Mesodermal cell (in vitro differentiated cells): ENCODE measurements at regions not wholly inside any gene's neighbourhood (a gene's known extent, or its start where the extent isn't known, plus 50 kb on each side); places are given as distances from the start of the nearest gene placed in this dataset.

Source experiments
- H3K27ac ChIP-seq: 2 replicates; pipeline ENCODE4 v1.7.0; 2013; ENCODE audit warnings: mild to moderate bottlenecking, low read depth, low read length, moderate library complexity; ENCODE audit not compliant: severe bottlenecking
- H3K36me3 ChIP-seq: 2 replicates; pipeline ENCODE4 v1.7.1; 2013; ENCODE audit warnings: mild to moderate bottlenecking, low read length, moderate library complexity; ENCODE audit not compliant: control insufficient read depth, insufficient read depth
- H3K4me1 ChIP-seq: one replicate; pipeline ENCODE4 v1.7.1; 2013; ENCODE audit warnings: mild to moderate bottlenecking, low read length; ENCODE audit not compliant: insufficient read depth, control insufficient read depth, poor library complexity, severe bottlenecking
- H3K4me3 ChIP-seq: 2 replicates; pipeline ENCODE4 v1.7.0; 2013; ENCODE audit warnings: low read length, control low read depth, mild to moderate bottlenecking; ENCODE audit not compliant: insufficient read depth, poor library complexity, severe bottlenecking; ENCODE audit errors: extremely low read depth
- H3K9me3 ChIP-seq: 2 replicates; pipeline ENCODE4 v1.7.1; 2013; ENCODE audit warnings: mild to moderate bottlenecking, low read length, moderate library complexity; ENCODE audit not compliant: control insufficient read depth
- WGBS, 2 experiments: methylation state at CpG; one replicate each; pipeline ENCODE4 v1.1.5; 2013; ENCODE audit warnings: missing lambda C conversion rate in 2 of 2; ENCODE audit not compliant: insufficient coverage in 2 of 2; 5-methylcytosine and 5-hydroxymethylcytosine counted together

- Histone ChIP-seq H3K36me3 (no peaks in the 10 kb centered on the region), H3K4me3 (no peak overlapping the region), H3K27ac (no peak overlapping the region), H3K4me1 (no peaks in the 10 kb centered on the region), H3K9me3 (peaks cover 8% of the 10 kb centered on the region)
- WGBS, 2 experiments = 100% methylated on average over 3 of the region's 3 CpGs; no CpG with 5 or more reads in 1 of the 2 experiments
Measured at GRCh38 chr16:64182985-64183384, 938.9 kb downstream of the CDH11 start.

DNA sequence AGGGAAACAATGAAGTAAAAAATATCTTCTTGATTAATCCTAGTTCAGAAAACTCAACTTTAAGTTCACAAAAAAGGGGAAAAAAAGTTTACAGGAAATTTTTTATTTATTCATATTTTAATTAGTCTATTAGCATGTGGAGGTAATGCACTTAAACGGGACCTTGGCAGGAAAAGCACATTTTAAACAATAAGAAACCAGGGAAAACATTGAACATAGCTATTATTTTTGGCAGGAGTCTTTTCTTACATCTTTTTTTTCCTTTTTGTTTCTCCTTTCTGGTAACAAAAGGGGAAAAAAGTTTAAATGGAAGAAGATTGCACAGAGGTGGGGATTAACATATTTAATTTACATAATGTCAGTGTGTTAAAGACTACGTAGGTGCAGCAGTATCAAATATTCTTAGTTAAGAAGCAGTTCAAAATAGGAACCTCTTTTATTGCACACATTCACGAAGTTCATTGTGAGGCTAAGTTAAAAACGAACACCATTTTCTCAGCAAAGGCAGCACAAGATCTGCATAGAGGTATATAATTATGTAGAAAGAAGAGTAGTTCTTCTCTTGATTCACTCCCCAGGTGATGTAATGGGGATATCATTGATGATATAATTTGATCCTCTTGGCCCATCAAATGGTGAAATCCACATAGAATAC, 940.5 kb downstream of the CDH11 start:
- H3K4me3 ChIP-seq = no peak overlapping the region
- WGBS, 2 experiments = no CpG with 5 or more reads among the region's 4 CpGs
- H3K27ac ChIP-seq = no peak overlapping the region
- H3K4me1 ChIP-seq = no peaks in the 10 kb centered on the region
- peaks cover 10% of the 10 kb centered on the region for H3K9me3 ChIP-seq
- H3K36me3 ChIP-seq = no peaks in the 10 kb centered on the region

DNA sequence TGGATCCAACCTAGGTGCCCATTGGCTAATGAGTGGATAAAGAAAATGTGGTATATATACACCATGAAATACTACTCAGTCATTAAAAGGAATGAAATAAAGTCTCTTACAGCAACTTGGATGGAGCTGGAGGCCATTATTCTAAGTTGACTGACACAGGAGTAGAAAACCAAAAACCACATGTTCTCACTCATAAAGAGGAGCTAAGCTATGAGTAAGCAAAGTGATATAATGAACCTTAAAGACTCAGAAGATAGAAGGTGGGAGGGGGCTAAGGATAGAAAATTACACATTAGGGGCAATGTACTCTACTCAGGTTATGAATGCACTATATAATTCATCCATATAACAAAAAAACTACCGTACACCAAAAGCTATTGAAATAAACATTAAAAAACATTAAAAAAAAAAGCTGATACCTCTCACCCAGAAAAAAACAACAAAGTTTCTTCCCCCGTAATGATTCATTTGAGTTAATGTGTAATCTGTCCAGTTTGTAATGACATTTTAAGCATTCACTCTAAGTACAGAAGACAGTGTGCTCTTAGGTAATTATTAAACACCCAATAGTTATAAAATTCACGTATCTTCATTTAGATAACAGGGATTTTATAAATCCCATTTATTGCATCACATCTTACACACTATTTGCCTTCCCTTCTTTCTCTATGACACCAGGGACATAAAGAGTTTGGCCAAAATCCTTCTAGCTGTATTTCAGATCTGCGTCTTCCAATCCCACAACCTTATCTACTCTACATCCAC, 941.5 kb downstream of the CDH11 start:
- Histone ChIP-seq H3K4me3 (no peak overlapping the region), H3K36me3 (no peaks in the 10 kb centered on the region), H3K4me1 (no peaks in the 10 kb centered on the region), H3K9me3 (peaks cover 10% of the 10 kb centered on the region), H3K27ac (no peak overlapping the region)
- 90 to 93% methylated on average over 2 of the region's 4 CpGs for WGBS, 2 experiments

- Histone ChIP-seq H3K9me3 (peaks cover 10% of the 10 kb centered on the region), H3K4me3 (no peak overlapping the region), H3K36me3 (no peaks in the 10 kb centered on the region), H3K27ac (no peak overlapping the region), H3K4me1 (no peaks in the 10 kb centered on the region)
- WGBS, 2 experiments = 92 to 100% methylated on average over 1 of the region's 2 CpGs
Measured at GRCh38 chr16:64174327-64174726, 947.5 kb downstream of the CDH11 start.

DNA sequence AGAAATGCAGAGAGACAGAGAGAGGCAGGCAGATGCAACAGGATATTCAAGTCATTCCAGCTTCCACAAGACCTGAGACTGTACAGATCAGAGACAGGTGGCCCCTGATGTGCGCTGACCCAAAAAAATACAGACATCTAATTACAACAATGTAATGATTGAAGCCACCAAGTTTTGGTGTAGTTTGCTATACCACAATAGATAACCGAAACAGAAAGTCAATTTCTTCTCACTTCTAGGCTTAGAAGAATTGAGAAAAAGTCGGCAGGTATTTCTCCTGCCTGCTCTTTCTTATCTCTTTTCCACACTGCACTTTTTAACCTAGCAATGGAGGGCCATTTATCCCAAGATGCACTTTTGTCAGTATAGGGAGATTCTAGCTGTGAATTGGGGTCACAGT, 949.2 kb downstream of the CDH11 start:
- no peaks in the 10 kb centered on the region for H3K4me1 ChIP-seq
- H3K27ac ChIP-seq = no peak overlapping the region
- no peak overlapping the region for H3K4me3 ChIP-seq
- H3K9me3 ChIP-seq = no peaks in the 10 kb centered on the region
- no peaks in the 10 kb centered on the region for H3K36me3 ChIP-seq
- WGBS, 2 experiments = 100% methylated on average over 1 of the region's 3 CpGs; no CpG with 5 or more reads in 1 of the 2 experiments

DNA sequence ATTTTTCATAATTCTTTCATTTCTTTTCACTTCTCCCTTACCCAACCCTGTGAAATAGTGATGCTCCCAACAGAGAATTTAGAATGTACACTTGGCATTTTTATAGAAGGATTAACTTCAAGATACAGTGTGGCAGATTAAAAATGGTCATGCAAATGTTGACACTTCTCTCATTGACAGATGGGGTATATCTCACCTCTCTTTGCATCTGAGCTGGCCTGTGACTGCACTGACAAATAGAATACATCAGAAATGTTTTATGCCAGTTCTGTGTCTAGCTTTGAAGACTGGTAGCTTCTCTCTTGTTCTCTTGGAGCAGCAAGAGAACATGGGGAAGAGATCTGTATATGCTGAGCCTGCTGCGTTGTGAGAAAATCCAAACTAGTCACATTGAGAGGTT, 949.6 kb downstream of the CDH11 start:
- Histone ChIP-seq H3K27ac (no peak overlapping the region), H3K9me3 (no peaks in the 10 kb centered on the region), H3K4me3 (no peak overlapping the region), H3K4me1 (no peaks in the 10 kb centered on the region), H3K36me3 (no peaks in the 10 kb centered on the region)
- 82 to 100% methylated on average over 1 of the region's 1 CpG for WGBS, 2 experiments

GRCh38 chr16:64171632-64172031, 950.2 kb downstream of the CDH11 start:
- H3K27ac ChIP-seq = no peak overlapping the region
- H3K4me1 ChIP-seq = no peaks in the 10 kb centered on the region
- WGBS, 2 experiments = 90 to 100% methylated on average over 1 to 2 of the region's 2 CpGs
- no peak overlapping the region for H3K4me3 ChIP-seq
- no peaks in the 10 kb centered on the region for H3K9me3 ChIP-seq
- H3K36me3 ChIP-seq = no peaks in the 10 kb centered on the region

DNA sequence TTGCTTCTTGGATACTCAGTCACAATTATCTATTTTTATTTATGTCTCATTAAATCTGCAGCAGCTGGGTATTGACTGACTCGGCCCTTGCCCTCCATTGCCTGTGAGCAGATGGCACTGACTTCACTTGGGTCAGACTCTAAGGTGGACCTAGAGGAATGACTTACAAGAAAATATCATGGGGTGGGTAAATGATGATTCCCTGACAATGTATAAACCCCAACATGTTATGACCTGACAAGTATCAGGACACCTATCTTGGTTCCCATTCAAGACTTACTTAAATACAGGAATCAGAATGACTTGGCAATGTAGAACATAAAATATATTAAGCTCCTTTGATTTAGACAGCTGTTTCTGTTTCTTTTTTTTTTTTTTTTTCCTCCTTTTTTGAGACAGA, 953.5 kb downstream of the CDH11 start:
- no CpG with 5 or more reads among the region's 1 CpG for WGBS, 2 experiments
- Histone ChIP-seq H3K4me3 (no peak overlapping the region), H3K36me3 (no peaks in the 10 kb centered on the region), H3K4me1 (no peaks in the 10 kb centered on the region), H3K27ac (no peak overlapping the region), H3K9me3 (no peaks in the 10 kb centered on the region)

- H3K27ac ChIP-seq = no peak overlapping the region
Measured at GRCh38 chr16:64167936-64168335, 953.9 kb downstream of the CDH11 start.

DNA sequence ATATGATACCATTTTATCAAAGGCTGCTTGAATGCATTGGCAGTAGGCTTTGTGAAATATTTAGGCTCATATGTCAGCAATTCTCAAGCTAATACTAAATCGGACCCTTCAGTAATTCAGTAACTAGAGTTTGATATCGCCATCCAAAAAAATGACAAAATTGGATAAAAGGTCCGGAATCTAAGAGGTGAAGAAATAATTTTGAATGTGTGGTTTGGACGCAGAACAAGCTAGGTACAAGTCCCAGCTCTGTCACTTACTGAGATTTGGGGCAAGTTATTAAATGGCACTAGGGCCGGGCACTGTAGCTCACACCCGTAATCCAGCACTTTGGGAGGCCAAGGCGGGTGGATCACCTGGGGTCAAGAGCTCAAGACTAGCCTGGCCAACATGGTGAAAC, 956.5 kb downstream of the CDH11 start:
- H3K4me1 ChIP-seq = peaks cover 11% of the 10 kb centered on the region
- 91 to 95% methylated on average over 3 to 4 of the region's 7 CpGs for WGBS, 2 experiments
- no peak overlapping the region for H3K4me3 ChIP-seq
- H3K36me3 ChIP-seq = no peaks in the 10 kb centered on the region
- H3K27ac ChIP-seq = no peak overlapping the region
- no peaks in the 10 kb centered on the region for H3K9me3 ChIP-seq

More at GRCh38 chr16:64167936-64168335, 953.9 kb downstream of the CDH11 start:
- Histone ChIP-seq H3K9me3 (no peaks in the 10 kb centered on the region), H3K4me1 (no peaks in the 10 kb centered on the region), H3K4me3 (no peak overlapping the region), H3K36me3 (no peaks in the 10 kb centered on the region)
- WGBS, 2 experiments = 86 to 88% methylated on average over 7 to 12 of the region's 12 CpGs
